HG02798 (cell line): ENCODE measurements at regions not wholly inside any gene's neighbourhood (a gene's known extent, or its start where the extent isn't known, plus 50 kb on each side); places are given as distances from the start of the nearest gene placed in this dataset.
"Not testable (repeated sequence)": the region's sequence is repeated elsewhere in the genome, so short reads cannot be mapped to it uniquely, and the experiment has no call there.

ENCODE experiments used
- ATAC-seq: cut with Tn5 transposase; IDR thresholded peaks from one replicate; pipeline ENCODE4 v1.9.1; 2021; ENCODE audit warnings: mild to moderate bottlenecking; ENCODE audit not compliant: unreplicated experiment, poor library complexity

DNA sequence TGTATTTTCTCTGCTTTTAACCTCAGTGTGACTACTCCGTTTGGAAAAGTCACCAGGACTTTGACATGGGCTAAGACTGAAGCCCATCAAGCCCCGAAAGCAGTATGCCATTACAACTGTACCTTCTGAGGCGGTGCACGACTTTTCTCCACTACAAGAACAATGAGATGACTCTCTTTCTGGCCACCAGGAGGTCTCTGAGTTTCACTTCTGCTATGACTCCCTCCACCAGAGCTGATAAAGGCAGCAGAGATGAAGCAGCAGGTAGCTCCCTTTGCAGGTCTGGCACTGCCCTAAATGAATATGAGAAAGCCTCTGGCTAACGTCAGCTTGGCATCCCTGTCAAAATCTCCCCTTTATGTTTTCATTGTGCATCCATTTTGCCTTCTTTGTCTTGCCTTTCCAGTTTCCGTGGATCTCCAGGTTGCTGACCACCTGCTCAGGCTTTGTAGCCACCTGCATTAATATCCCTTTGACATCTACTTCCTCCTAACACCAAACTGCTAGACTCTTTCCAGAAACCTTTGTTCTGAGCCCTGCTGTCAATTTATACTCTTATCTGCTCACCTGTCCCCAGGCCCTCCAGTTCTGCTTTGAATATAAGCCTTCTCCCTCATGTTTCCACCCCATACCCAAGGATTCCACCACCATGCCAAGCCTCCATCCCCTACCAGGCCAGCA lies 221.7 kb downstream of the ZNF608 start:
- peak; percentile 92 for ATAC-seq

DNA sequence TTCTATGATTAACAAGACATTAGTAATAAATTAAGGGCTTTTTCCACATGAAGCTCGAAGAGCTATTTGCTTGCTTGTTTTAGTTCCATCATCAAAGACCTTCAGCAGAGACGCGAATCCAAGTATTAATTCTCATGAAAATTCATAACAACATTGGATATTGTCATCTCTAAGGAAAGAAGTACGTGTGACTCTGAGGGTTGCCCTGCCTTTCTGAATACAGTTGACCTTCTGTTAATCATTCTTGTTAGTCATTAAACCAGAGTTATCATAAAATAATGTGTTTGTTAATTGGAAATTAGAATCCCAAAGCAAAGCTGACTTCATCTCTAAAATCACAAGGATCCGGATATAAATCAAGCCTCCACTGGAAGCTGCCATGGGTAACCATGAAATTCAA lies 222.5 kb downstream of the ZNF608 start:
- ATAC-seq: no peak

DNA sequence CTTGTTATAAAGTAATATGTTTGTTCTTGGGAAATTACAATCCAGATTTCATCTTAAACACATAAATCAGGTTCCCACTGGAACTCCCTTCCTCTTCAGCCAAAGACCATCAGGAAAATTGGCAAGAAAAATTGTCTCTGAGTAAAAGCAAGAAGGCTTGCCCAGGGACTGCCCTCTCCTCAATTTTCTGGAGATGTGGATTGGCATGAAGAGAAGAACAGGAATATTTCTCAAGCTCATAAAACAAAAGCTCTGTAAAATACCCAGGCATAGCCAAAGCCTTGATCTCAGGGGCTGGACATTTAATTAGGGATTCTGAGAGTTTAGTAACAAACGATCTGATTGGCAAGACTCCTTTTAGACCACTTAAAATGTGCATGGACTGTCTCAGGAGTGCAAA lies 223.4 kb downstream of the ZNF608 start:
- ATAC-seq: no peak

DNA sequence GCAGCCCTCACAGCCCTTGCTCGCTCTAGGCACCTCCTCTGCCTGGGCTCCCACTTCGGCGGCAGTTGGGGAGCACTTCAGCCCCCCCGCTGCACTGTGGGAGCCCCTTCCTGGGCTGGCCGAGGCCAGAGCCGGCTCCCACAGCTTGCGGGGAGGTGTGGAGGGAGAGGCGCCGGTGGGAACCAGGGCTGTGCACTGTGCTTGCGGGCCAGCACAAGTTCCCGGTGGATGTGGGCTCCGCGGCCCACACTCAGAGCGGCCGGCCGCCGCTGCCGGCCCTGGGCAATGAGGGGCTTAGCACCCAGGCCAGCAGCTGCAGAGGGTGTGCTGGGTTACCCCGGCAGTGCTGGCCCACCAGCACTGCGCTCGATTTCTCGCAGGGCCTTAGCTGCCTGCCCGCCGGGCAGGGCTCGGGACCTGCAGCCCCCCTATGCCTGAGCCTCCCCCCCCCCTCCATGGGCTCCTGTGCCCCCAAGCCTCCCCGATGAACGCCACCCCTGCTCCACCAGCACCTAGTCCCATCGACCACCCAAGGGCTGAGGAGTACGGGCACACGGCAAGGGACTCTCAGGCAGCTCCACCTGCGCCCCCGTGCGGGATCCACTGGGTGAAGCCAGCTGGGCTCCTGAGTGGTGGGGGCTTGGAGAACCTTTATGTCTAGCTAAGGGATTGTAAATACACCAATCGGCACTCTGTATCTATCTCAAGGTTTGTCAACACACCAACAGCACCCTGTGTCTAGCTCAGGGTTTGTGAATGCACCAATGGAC lies 224.8 kb downstream of the ZNF608 start:
- no peak for ATAC-seq

DNA sequence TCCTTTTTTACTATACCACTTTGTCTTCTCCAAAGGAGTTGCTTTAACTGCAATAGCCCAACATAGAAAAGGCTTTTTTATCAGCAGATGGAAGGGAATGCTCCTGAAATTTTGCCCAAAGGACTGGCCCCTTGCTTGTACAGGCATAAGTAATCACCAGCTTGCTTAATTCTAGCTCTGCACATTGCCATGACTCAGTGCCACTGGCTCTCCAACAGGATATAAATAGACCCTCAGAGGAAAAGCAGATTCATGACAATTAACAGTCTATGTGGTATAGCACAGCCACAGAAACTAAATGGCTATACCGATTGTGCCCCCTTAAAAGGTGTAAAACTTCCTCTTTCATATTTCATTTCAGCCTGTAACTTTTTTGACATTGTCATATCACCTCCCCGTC lies 227.0 kb downstream of the ZNF608 start:
- peak; percentile 85 for ATAC-seq

DNA sequence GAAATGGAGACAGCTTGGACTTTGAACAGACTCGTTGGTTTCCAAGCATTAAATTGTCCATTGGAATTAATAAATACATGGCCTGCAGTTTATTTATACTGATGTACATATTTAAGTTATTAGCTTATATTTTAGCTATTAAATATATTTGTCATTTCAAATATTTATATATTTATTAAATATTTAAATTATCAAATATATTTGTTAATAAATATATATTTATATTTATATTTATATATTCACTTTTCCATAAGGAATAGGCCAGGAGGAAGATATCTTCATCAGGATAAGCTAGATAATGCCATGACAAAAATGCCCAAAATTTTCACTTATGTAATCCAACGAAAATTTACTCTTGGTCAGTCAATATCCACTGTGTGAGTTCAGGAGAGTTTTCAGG lies 229.9 kb downstream of the ZNF608 start:
- ATAC-seq: no peak

DNA sequence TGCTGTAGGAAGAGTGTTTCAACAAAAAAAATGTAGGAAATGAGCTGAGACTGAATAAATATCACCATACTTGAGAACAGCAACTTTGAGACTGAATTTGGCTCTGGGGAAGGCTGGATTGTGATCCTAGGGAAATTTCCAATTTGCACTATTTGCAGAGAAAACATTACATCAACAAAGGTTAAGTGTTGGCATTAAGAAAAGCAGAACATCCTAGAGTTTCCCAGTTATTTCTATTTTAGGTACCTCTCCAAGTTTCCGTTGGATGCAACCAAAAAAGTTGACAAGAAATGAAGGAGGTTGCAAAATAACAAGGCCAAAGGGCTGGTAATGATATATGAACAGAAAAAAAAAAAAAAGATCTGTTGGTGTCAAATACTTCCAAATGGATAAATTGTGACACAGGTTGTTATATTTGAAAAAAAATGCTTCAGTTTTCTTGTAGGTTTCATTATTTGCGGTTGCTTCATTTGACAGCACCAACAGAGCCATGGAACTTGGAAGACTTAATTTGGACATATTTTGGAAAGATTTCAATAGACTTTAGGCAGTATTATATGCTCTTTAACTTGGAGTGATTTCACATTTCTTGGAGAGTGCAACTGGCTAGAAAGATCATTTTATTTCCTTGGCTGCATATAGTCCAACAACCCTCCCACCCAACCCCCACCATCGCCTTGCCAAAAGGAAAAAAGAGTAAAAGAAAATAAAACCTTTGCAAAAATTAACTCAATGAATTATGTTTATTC lies 230.8 kb downstream of the ZNF608 start:
- ATAC-seq: no peak

DNA sequence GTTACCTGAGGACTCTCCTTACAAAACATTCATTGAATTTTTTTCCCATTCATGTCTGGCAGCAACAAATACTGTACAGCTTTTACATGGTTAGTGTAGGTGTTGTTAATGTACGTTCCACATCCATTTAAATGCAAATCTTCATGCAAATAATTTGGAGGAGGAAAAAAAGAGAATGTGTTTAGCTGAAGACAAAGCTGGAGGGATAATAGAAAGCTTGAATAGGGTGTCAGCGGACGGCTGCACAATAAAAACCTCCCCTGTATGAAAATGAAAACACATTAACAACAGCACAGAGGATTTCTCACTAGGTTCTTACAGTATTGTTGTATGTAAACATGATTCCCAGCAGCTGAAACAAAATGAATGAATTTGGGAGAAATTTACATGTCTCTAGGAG lies 231.5 kb downstream of the ZNF608 start:
- ATAC-seq: no peak

DNA sequence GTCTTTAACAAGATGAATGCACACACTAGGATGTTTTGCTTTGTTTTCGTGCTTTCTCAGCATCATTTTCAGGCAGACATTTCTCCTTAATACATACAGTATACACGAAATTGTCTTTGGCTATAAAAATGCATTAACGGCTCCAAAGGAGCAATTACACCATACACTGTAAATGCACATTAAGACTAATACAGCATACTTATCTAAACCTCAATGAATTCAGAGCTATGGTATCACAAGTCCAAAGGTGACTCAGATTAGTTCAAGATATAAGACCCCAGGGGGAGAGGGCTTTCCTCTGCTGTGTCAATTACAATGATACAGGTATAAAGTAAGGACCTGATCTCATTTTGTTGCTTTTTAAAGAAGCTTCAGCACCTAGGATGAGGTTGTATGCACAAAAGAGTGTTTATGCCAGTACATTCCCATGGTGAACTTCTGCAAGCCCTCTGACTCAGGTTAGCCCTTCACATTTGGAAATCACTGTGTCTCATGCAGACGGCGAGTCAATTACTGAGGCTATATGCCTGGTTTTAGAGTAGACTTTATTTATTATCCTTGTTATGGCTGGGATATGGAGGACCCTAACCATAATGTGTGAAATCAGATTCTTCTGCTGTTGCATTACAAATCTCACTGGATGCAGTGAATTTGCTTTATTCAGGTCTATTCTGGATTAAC lies 233.3 kb downstream of the ZNF608 start:
- ATAC-seq: no peak

DNA sequence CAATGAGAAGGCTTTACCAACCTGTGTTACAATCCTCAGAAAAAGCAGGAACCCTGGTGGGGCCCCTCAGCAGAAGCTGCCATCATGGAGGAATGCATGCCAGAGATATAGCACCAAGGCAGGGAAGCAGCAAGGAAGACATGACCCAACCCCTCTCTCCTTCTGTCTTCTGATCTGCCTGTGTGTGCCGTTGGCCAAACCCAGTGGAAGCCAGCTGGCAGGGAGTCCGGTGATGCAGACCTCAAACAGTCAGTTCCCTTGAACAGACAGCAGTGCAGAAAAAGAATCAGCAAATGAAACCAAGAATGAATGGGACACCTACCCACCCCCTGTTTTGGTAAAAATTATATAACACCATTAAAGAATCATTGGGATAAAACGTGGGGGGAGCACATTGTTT lies 234.2 kb downstream of the ZNF608 start:
- no peak for ATAC-seq

DNA sequence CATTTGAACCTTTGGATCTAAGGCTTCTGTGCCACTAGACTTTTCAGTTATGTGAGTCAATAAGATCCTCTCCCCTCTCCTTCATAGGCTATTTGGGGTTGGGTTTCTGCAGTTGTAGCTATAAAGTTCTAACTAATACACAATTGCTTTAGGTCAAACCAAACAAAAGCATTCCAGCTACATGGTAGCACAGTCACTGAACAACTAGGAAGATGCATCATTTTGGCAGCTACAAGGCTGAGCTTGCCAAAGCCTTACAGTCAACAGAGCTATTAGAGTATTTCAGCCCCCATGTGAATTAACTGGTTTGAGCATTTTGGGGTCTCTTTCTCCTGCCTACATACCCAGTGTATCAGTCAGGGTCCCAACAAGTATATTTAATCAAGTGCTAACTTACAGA lies 234.6 kb downstream of the ZNF608 start:
- no peak for ATAC-seq

DNA sequence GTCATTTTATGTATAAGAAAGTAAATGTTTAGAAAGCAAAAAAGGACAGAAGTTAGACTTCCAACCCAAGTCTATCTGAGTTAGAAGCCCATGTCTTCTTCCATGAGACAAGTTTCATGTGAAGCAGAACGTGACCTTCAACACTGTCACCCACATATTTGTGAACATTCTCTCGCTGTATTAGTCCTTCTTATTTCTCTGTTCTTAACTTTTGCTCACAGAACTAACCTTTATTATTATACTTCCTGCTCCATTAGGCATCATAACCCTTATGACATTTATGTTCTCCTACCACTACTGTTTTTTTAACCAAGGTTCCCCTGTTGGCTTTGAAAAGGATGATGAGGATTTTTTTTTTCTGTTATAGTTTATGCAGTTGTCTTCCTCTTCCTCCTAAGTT lies 238.8 kb downstream of the ZNF608 start:
- ATAC-seq: no peak

DNA sequence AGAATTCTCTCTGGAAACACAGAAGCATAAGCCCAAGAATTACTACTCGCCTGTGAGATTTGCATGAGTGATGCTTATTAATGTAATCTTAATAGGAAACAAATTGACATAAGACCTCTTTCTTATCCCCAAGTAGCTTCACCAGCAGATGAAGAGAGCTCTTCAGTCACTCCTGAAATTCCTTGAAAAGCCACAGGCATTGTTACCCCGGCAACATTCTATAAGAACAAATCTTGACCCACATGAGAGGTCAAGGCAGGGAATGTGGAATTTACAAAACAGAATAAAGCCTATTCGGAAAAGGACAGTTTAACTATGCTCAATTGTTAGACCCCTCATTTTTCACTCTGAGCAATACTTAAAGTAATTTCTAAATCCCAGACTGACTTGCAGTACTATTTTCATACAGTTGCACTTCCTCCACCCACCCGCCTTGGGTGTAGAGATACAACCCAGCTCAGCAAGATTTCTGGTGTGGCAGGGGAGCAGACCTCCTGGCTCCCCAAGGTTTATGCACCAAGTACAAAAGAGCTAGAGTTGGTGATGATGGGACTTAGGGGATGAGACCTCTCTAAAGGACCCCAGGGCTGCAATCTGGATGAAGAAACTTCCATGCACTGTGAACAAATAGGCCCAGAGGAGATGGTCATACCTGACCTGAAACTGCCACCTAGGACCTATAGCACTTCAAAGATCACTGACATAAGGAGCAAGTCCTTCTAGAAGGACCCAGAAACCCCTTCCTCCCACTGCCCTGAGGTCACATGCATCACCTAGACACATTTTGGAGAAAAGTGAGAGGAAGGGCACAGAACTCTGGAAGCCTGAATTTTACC lies 242.1 kb downstream of the ZNF608 start:
- ATAC-seq: peak; percentile 95

DNA sequence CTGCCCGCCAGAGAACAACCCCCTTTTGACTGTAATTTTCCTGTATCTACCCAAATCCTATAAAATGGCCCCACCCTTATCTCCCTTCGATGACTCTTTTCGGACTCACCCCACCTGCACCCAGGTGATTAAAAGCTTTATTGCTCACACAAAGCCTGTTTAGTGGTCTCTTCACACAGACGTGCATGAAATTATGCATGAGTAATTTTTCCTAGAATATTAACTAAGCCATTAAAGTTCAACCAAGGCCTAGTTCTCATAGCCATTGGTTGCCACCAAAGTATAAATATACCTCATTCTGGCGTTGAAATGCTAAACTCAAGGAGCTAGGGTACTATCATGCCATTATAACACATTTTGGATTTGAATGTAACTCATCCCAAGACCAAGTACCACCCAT lies 243.9 kb downstream of the ZNF608 start:
- no peak for ATAC-seq

DNA sequence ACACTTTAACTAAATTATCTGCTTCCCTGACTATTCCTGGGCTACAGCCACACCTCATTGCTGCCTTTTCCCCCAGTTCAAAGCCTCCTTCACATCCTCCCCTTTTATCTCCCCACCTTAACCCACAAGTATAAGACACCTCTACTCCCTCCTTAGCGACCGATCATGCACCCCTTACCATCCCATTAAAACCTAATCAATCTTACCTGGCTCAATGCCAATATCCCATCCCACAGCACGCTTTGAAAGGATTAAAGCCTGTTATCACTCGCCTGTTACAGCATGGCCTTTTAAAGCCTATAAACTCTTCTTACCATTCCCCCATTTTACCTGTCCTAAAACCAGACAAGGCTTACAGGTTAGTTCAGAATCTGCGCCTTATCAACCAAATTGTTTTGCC lies 246.6 kb downstream of the ZNF608 start:
- not testable (repeated sequence) for ATAC-seq

DNA sequence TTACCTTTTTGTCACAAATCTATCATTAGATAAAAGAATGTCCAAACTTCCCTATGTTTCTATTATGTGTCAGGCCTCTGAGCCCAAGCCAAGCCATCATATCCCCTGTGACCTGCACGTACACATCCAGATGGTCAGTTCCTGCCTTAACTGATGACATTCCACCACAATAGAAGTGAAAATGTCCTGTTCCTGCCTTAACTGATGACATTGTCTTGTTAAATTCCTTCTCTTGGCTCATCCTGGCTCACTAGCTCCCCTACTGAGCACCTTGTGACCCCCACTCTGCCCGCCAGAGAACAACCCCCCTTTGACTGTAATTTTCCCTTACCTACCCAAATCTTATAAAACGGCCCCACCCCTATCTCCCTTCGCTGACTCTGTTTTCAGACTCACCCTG lies 249.5 kb downstream of the ZNF608 start:
- not testable (repeated sequence) for ATAC-seq

DNA sequence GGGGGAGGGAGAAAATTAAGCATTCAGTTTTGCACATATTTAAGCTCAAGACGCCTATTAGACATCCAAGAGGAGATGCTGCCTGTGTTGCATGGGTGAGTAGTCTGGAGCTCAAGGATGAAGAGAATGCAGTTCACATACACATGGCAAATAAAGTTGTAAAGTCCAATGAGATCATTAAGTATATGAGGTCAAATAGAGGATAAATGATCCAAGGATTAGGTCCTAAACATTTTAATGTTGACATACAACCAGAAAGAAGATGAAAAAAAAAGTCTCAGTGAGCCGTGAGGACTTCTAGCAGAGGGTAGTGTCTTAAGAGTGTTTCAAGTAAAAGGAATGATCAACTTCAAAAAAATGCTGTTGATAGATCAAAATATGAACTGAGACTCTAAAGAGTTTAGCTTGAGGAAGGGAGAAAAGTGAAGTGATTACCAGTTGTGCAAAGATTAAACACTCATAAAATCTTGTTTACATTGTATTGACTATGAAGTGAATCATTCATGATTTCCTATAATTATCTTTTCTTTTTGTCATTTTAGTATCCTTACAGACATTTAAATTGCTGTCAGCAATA lies 251.8 kb downstream of the ZNF608 start:
- no peak for ATAC-seq

DNA sequence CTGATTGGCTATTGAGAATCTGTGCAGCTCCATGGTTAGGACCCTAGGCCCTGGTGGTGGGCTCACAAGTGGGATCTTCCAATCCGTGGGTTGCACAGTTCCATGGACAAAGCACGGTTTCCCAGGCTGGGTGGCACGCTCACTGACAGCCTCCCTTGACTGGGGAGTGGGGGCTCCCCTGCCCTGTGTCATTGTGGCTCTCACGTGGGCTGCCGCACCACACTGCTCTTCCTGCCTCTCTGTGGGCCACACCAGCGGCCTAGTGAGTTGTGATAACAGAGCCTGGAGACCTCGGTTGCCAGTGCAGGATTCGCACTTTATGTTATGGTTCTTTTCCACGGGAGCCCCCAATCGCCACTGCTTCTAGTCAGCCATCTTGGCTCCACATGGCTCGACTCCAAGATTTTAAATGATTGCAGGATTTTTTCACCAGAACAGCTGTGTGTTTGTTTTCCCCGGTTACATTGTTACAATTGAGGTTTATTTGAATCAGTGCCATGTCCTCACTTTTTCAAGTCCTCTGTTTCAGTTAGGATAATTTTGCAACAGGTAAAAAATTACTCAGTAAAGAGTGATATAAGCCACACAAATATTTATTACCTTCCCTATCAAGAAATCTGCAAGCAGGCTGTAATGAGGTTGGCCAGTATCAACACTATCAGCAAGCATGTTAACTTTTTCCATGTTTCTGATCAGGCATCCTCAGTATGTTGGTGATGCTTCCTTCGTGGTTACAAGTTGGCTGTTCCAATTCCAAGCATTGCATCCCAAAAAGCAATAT lies 253.8 kb downstream of the ZNF608 start:
- ATAC-seq: no peak

DNA sequence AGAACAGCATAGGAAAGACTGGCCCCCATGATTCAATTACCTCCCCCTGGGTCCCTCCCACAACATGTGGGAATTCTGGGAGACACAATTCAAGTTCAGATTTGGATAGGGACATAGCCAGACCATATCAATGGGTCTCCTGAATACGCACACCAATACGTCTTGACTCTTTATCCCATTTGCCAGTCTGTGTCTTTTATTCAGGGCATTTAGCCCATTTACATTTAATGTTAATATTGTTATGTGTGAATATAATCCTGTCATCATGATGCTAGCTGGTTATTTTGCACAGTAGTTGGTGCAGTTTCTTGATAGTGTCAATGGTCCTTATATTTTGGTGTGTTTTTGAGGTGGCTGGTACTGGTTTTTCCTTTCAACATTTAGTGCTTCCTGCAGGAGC lies 256.1 kb downstream of the ZNF608 start:
- ATAC-seq: not testable (repeated sequence)
